Spinal cord (tissue), 9 donors: ENCODE measurements at regions not wholly inside any gene's neighbourhood (a gene's known extent, or its start where the extent isn't known, plus 50 kb on each side); places are given as distances from the start of the nearest gene placed in this dataset.
"Not testable (repeated sequence)": the region's sequence is repeated elsewhere in the genome, so short reads cannot be mapped to it uniquely, and the experiment has no call there.

Experiments used
- DNase-seq, 6 donors: peaks; one replicate each; pipeline versions ENCODE4 v3.0.0 to v3.0.0-alpha.2; 2013 to 2015; ENCODE audit warnings: low spot score in 6 of 6, low read depth in 4 of 6
- H3K27ac ChIP-seq: one replicate; pipeline ENCODE4 v1.5.1; 2013; ENCODE audit warnings: low read depth, low read length, control low read depth
- H3K27me3 ChIP-seq: one replicate; pipeline ENCODE4 v1.6.1; 2013; ENCODE audit warnings: low read length; ENCODE audit not compliant: control insufficient read depth, insufficient read depth
- H3K36me3 ChIP-seq: one replicate; pipeline ENCODE4 v1.6.1; 2013; ENCODE audit warnings: low read length; ENCODE audit not compliant: control insufficient read depth, insufficient read depth
- H3K4me1 ChIP-seq: one replicate; pipeline ENCODE4 v1.6.1; 2013; ENCODE audit warnings: low read length; ENCODE audit not compliant: control insufficient read depth, insufficient read depth
- H3K4me3 ChIP-seq: one replicate; pipeline ENCODE4 v1.5.1; 2013; ENCODE audit warnings: low read depth, low read length, control low read depth
- H3K9me3 ChIP-seq: one replicate; pipeline ENCODE4 v1.6.1; 2013; ENCODE audit warnings: low read length; ENCODE audit not compliant: control insufficient read depth, insufficient read depth
- WGBS: methylation state at CpG from one replicate; pipeline ENCODE4 v1.1.5; 2013; ENCODE audit warnings: missing lambda C conversion rate; ENCODE audit not compliant: insufficient coverage; 5-methylcytosine and 5-hydroxymethylcytosine counted together
- donor health status: healthy.

DNA sequence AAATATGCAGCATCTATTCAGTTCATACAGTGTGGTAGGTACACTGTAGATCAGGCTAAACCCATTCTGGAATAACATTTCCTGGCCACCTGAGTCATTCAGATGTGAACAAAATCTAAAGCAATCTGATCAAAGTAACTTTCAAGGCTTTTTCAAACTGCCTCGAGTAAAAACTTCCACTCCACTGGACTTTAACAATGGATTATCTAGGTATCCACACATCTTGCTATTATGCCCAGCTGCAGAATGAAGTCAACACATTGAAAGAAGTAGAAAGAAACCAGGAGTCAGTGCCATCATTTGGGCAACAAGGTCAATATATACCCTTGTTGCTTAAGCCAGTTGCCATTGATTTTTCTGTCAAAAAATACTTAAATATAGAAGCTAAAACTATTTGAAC, 1352.6 kb upstream of the NUDT12 start:
- Histone ChIP-seq H3K27me3 (no peaks in the 10 kb centered on the region), H3K4me1 (no peaks in the 10 kb centered on the region), H3K9me3 (no peaks in the 10 kb centered on the region), H3K4me3 (no peak overlapping the region), H3K36me3 (no peaks in the 10 kb centered on the region), H3K27ac (no peak overlapping the region)
- 17% methylated on average over 1 of the region's 1 CpG for WGBS
- no peak for DNase-seq

DNA sequence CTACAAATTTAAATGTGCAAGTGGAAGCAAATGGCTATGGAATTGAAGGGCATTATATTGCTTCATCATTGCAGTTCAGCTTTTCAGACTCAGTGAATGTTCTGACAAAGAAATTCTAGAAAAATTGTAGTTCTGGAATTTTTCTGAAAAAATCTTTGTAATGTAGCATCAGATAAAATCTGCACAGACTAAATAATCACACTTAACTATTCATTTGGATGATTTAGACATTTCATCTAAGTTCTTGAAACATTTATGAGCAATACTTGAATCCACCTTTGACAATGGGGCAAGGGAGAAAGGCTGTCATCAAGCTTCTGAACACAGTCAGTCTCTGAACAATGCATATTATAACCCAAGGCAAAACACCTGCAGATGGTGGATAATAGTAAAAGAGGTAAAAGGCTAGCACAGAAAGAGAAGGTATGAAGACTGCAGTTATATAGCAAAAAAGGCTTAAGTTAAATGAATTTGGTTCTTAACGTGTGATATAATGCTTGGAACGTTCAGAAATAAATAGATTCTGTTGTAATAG, 1352.0 kb upstream of the NUDT12 start:
- no peaks in the 10 kb centered on the region for H3K27me3 ChIP-seq
- H3K36me3 ChIP-seq, result no peaks in the 10 kb centered on the region
- H3K9me3 ChIP-seq, result no peaks in the 10 kb centered on the region
- H3K4me3 ChIP-seq, result no peak overlapping the region
- no CpG with 5 or more reads among the region's 2 CpGs for WGBS
- no peaks in the 10 kb centered on the region for H3K4me1 ChIP-seq
- no peak overlapping the region for H3K27ac ChIP-seq
- peak in 2 of 6 donors; percentile 7 to 43 for DNase-seq

DNA sequence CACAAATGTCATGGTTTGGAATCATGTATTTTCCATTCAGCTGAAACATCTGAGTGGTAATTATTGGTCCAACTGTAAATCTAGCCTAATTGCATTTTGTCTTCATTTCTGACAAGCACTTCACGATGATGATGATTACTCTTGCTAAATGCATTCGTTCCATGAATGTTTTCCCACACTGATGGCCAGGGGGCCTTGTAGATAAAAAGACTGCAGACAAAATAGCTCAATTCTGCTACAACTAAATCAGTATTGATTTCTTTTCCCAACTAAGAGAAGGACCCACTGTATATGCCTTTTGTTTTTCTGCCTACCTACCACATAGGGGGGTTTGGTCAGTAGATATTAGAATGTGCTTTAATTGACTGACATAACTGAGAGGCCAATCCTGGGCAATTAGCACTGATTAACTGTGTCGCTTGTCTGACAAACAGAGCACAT, 1351.3 kb upstream of the NUDT12 start:
- DNase-seq, result peak in 2 of 6 donors; percentile 23 to 80
- no peaks in the 10 kb centered on the region for H3K4me1 ChIP-seq
- 50% methylated on average over 1 of the region's 3 CpGs for WGBS

DNA sequence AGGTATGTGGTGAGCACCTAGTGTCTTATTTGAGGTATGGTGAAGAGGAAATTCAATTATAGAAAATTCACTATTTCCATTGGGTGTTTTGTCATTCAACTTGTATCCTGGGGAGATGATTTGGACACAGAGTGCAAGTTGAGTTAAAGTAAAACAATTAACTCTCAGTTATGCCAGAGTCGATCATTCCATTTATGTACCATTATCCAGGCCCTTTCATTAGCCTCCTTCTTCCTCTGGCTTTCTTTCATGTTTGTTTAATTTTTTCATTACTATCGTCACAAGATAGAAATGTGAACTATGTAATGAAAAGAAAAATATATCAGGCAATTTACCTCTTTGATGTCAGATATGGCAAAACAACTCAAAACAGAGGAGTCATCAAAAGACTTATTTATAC, 1347.2 kb upstream of the NUDT12 start:
- no peaks in the 10 kb centered on the region for H3K4me1 ChIP-seq
- H3K9me3 ChIP-seq, result no peaks in the 10 kb centered on the region
- WGBS, result no CpG with 5 or more reads among the region's 2 CpGs
- H3K4me3 ChIP-seq, result no peak overlapping the region
- no peaks in the 10 kb centered on the region for H3K27me3 ChIP-seq
- no peak for DNase-seq
- no peak overlapping the region for H3K27ac ChIP-seq
- H3K36me3 ChIP-seq, result no peaks in the 10 kb centered on the region

More for the DNA sequence above, 1351.3 kb upstream of the NUDT12 start:
- H3K9me3 ChIP-seq, result no peaks in the 10 kb centered on the region
- no peaks in the 10 kb centered on the region for H3K27me3 ChIP-seq
- H3K27ac ChIP-seq, result no peak overlapping the region
- no peak overlapping the region for H3K4me3 ChIP-seq
- H3K36me3 ChIP-seq, result no peaks in the 10 kb centered on the region

DNA sequence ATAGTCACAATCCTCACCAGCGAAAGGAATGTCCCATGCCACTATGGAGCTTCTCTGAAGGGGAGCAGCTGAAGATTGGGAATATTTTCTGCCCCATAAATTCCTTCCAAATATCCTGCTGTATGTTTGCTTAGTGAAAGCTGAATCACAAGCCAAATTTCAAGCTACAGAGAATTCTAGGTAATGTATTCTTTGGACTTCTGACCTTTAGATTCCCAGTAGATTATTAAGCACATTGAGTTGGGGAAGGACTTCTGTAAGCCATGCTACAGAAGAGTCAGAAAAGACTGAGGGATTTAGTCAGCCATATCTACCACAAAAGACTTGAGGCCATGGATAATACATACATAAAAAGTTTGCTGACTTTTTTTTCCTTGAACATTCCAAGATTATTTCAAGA, 1342.0 kb upstream of the NUDT12 start:
- no peak for DNase-seq
- WGBS, result no CpG with 5 or more reads among the region's 1 CpG
- Histone ChIP-seq H3K4me3 (no peak overlapping the region), H3K36me3 (no peaks in the 10 kb centered on the region), H3K27me3 (no peaks in the 10 kb centered on the region), H3K4me1 (no peaks in the 10 kb centered on the region), H3K27ac (no peak overlapping the region), H3K9me3 (no peaks in the 10 kb centered on the region)

DNA sequence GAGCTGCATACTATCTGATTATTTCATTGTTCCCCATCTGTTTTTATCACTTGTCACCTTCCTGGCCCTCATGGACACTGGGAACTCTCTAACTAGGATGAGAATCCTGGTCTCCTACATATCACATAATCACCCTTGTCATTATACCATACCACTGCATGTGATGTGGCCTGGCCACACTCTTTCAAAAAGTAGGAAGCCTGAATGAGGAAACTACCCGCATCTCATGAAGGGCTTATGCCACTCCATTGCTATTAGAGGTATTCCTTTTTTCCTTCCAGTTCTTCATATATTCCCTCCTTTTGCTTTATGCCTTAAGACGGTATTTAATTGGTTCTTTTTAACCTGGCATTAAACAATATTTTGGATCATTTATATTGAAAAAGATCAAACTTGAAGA, 1341.4 kb upstream of the NUDT12 start:
- 100% methylated on average over 1 of the region's 2 CpGs for WGBS
- H3K4me3 ChIP-seq, result no peak overlapping the region

DNA sequence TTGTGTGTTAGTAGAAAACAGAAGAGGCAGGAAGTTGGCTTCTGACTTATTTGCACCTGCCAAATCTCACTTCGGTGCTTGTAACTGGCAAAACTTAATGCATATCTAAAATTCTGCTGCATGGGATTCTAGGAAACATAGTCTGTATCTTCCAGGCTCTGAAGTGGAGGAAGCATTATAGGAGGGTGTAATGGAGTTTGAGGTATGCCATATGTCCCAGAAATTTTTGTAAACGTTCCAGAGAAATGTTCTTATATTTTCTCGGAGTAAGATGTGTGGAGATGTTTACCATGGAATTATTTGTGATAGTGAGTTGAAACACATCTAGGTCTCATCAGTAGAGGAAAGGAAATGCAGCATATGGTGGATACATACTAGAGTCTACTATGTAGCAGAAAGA, 1329.0 kb upstream of the NUDT12 start:
- no peaks in the 10 kb centered on the region for H3K36me3 ChIP-seq
- 79% methylated on average over 3 of the region's 3 CpGs for WGBS
- DNase-seq, result peak in 1 of 6 donors; percentile 60
- no peaks in the 10 kb centered on the region for H3K4me1 ChIP-seq
- no peak overlapping the region for H3K4me3 ChIP-seq
- H3K9me3 ChIP-seq, result no peaks in the 10 kb centered on the region
- H3K27ac ChIP-seq, result no peak overlapping the region
- H3K27me3 ChIP-seq, result no peaks in the 10 kb centered on the region

More for the DNA sequence above, 1341.4 kb upstream of the NUDT12 start:
- no peaks in the 10 kb centered on the region for H3K36me3 ChIP-seq
- H3K4me1 ChIP-seq, result no peaks in the 10 kb centered on the region
- H3K27me3 ChIP-seq, result no peaks in the 10 kb centered on the region
- H3K27ac ChIP-seq, result no peak overlapping the region
- no peak for DNase-seq
- H3K9me3 ChIP-seq, result no peaks in the 10 kb centered on the region

DNA sequence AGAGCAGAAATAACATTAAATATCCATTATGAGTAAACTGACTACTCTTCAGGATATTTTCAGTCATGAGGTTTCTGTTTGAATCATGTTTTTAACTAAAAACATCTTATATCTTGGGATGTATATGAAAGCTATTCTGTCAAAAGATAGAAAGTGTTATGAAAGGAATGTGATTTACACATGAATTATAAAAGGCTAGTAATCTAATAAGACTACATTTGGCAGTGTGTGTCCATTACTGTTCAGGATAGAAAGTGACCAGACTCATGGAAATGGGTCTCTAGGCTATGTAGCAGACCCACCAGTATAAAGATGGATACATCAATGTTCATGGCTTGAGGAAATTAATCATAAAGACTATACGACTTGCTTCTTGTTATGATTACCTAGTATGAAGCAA, 1328.2 kb upstream of the NUDT12 start:
- Histone ChIP-seq H3K27ac (no peak overlapping the region), H3K27me3 (no peaks in the 10 kb centered on the region), H3K36me3 (no peaks in the 10 kb centered on the region), H3K4me1 (no peaks in the 10 kb centered on the region), H3K4me3 (no peak overlapping the region), H3K9me3 (no peaks in the 10 kb centered on the region)
- no CpG with 5 or more reads among the region's 1 CpG for WGBS
- DNase-seq, result no peak

DNA sequence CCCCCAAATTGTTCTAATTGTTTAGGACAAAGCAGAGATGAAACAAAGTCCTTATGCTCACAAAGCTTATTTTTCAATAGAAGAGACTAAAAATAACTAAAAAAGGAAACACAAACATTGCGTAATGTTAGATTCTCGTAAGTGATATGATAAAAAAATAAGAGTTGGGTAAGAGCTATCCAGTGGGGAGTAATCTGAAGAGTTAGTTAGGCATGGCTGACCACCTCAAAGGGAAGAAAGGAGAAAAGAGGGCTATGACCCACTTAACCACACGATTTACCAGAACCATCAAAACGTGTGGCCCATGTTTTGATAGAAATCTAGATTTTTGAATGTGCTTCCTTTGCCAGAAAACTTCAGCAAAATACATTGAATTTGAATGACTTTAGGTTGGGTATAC, 1296.8 kb upstream of the NUDT12 start:
- no peaks in the 10 kb centered on the region for H3K36me3 ChIP-seq
- no CpG with 5 or more reads among the region's 4 CpGs for WGBS
- H3K27ac ChIP-seq, result no peak overlapping the region
- no peak for DNase-seq
- H3K4me1 ChIP-seq, result no peaks in the 10 kb centered on the region
- no peaks in the 10 kb centered on the region for H3K27me3 ChIP-seq
- H3K9me3 ChIP-seq, result no peaks in the 10 kb centered on the region
- H3K4me3 ChIP-seq, result no peak overlapping the region

DNA sequence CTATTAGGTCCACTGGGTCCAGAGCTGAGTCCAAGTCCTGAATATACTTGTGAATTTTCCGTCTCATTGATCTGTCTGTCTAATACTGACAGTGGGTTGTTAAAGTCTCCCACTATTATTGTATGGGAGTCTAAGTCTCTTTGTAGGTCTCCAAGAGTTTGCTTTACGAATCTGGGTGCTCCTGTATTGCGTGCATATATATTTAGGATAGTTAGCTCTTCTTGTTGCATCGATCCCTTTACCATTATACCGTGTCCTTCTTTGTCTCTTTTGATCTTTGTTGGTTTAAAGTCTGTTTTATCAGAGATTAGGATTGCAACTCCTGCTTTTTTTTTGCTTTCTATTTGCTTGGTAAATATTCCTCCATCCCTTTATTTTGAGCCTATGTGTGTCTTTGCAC, 1289.5 kb upstream of the NUDT12 start:
- not testable (repeated sequence) for H3K4me3 ChIP-seq, H3K36me3 ChIP-seq, H3K4me1 ChIP-seq, H3K27me3 ChIP-seq, H3K27ac ChIP-seq, H3K9me3 ChIP-seq, DNase-seq
- WGBS, result no CpG with 5 or more reads among the region's 5 CpGs
